Esophagus muscularis mucosa (tissue), 4 donors: ENCODE measurements at regions not wholly inside any gene's neighbourhood (a gene's known extent, or its start where the extent isn't known, plus 50 kb on each side); places are given as distances from the start of the nearest gene placed in this dataset.
A peak's percentile ranks its signal among the peaks of the same experiment; 100 is the strongest.

ENCODE experiments used
- DNase-seq: peaks from one replicate; pipeline ENCODE4 v3.0.0-alpha.2; 2017; ENCODE audit errors: extremely low spot score
- H3K27ac ChIP-seq, 4 donors: fragments of 200-600 bp; sonication (generic); replicated peaks in 1 of 4; 1 replicate in 3 of 4; 2 replicates in 1 of 4; pipeline ENCODE4 v1.5.1; 2016 to 2019; ENCODE audit warnings: mild to moderate bottlenecking in 1 of 4
- H3K27me3 ChIP-seq, 4 donors: fragments of 200-600 bp; sonication (generic); one replicate each; pipeline versions ENCODE4 v1.5.1 to v1.6.0; 2016 to 2019
- H3K36me3 ChIP-seq, 4 donors: fragments of 200-600 bp; sonication (generic); one replicate each; pipeline ENCODE4 v1.5.1; 2016 to 2019
- H3K4me1 ChIP-seq, 4 donors: fragments of 200-600 bp; sonication (generic); one replicate each; pipeline ENCODE4 v1.5.1; 2016 to 2019
- H3K4me3 ChIP-seq, 4 donors: fragments of 200-600 bp; sonication (generic); 1 replicate in 2 of 4; 2 replicates in 2 of 4; pipeline ENCODE4 v1.5.1; 2016 to 2019; ENCODE audit warnings: mild to moderate bottlenecking in 4 of 4, moderate library complexity in 1 of 4
- H3K9me3 ChIP-seq, 4 donors: fragments of 200-600 bp; sonication (generic); 1 replicate in 3 of 4; 2 replicates in 1 of 4; pipeline ENCODE4 v1.5.1; 2016 to 2019
- EP300 ChIP-seq: sonication (generic); formaldehyde crosslinking; IDR thresholded peaks from one replicate; pipeline ENCODE4 v1.6.1; 2017; ENCODE audit warnings: antibody characterized with exemption
- POLR2A ChIP-seq: fragments of 450-650 bp; IDR thresholded peaks from one replicate; pipeline ENCODE4 v1.6.1; 2017; ENCODE audit warnings: antibody characterized with exemption, moderate library complexity, mild to moderate bottlenecking, low read depth
- POLR2AphosphoS5 ChIP-seq, 2 donors: sonication (generic); formaldehyde crosslinking; IDR thresholded peaks; one replicate each; pipeline ENCODE4 v1.6.1; 2017; ENCODE audit warnings: antibody characterized with exemption in 2 of 2
- WGBS: methylation state at CpG from one replicate; pipeline ENCODE4 v1.1.5; 2018; 5-methylcytosine and 5-hydroxymethylcytosine counted together
- intact Hi-C: fragments of 100-400 bp; cut with DNase I; formaldehyde crosslinking; loops from one replicate; pipeline ENCODE4 v1.15.1; 2023
- TF ChIP-seq, protein P1 (sequence below), 3 experiments: fragments of 200-600 bp in 2 of 3; fragments of 450-650 bp in 1 of 3; sonication (generic) in 2 of 3; IDR thresholded peaks; one replicate each; pipeline ENCODE4 v1.5.1; 2017 to 2019; ENCODE audit warnings: antibody characterized with exemption in 3 of 3, mild to moderate bottlenecking in 2 of 3, moderate library complexity in 1 of 3

DNA sequence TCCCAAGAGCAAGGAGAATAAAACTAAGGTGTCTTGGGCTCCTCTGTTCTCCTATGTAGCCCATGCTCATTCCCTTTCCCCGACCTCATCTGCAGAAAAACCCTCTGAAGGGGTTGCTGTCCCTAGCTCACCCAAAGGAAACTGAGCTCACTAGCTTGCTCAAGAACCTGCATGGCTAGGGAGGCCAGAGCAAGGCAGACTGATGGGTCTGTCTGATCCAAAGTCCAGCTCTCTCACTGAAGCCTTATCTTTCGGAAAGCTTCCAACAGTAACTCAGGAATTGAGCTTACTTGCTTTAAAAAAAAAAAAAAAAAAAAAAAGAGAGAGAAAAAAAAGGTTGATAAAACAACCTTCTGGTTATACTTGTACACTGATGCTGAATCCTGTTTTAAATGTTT is 141.4 kb upstream of the TOPAZ1 start:
- TF ChIP-seq EP300 (no peak), POLR2A (no peak), POLR2AphosphoS5 (IDR thresholded peaks at IDR 0.05) (no peak)
- TF ChIP-seq, protein P1, sequence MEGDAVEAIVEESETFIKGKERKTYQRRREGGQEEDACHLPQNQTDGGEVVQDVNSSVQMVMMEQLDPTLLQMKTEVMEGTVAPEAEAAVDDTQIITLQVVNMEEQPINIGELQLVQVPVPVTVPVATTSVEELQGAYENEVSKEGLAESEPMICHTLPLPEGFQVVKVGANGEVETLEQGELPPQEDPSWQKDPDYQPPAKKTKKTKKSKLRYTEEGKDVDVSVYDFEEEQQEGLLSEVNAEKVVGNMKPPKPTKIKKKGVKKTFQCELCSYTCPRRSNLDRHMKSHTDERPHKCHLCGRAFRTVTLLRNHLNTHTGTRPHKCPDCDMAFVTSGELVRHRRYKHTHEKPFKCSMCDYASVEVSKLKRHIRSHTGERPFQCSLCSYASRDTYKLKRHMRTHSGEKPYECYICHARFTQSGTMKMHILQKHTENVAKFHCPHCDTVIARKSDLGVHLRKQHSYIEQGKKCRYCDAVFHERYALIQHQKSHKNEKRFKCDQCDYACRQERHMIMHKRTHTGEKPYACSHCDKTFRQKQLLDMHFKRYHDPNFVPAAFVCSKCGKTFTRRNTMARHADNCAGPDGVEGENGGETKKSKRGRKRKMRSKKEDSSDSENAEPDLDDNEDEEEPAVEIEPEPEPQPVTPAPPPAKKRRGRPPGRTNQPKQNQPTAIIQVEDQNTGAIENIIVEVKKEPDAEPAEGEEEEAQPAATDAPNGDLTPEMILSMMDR (IDR thresholded peaks at IDR 0.05): no peak
- intact Hi-C loops: no loop called here
- no peaks in the 10 kb centered on the region for H3K36me3 ChIP-seq
- no peaks in the 10 kb centered on the region for H3K4me1 ChIP-seq
- 83% methylated on average over 2 of the region's 2 CpGs for WGBS
- H3K4me3 ChIP-seq: no peak overlapping the region
- no peak for DNase-seq
- H3K27ac ChIP-seq: no peak overlapping the region
- H3K9me3 ChIP-seq: no peaks in the 10 kb centered on the region
- peaks cover 0 to 57% (median 0%) of the 10 kb centered on the region in 4 donors for H3K27me3 ChIP-seq

DNA sequence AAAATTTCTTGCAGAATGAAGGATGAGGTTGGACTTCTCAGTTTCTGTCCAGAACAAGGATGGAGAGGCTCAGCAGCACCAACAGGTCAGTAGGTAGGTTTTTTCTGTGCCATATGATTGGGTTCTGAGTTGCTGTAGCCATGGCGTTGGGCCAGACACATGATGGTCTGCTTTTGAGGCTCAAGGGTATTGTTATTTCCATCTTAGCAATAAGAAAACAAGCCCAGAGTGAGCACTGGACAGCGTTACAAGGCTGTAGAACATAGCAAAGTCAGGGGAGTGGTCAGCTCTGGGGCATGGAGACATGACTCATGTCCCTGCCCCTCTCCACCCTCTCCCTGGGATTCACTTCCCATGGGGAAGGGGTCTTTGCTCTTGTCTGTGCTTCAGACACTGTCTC is 137.6 kb upstream of the TOPAZ1 start:
- TF ChIP-seq EP300 (no peak), POLR2AphosphoS5 (IDR thresholded peaks at IDR 0.05) (no peak), POLR2A (no peak)
- TF ChIP-seq, protein P1 (IDR thresholded peaks at IDR 0.05): no peak
- intact Hi-C loops: no loop called here
- DNase-seq: peak; percentile 83
- Histone ChIP-seq H3K36me3 (no peaks in the 10 kb centered on the region), H3K4me1 (peaks cover 0 to 13% (median 9%) of the 10 kb centered on the region in 4 donors), H3K27me3 (peaks cover 0 to 50% (median 0%) of the 10 kb centered on the region in 4 donors), H3K27ac (no peak overlapping the region), H3K9me3 (no peaks in the 10 kb centered on the region), H3K4me3 (no peak overlapping the region)
- 92% methylated on average over 2 of the region's 2 CpGs for WGBS

DNA sequence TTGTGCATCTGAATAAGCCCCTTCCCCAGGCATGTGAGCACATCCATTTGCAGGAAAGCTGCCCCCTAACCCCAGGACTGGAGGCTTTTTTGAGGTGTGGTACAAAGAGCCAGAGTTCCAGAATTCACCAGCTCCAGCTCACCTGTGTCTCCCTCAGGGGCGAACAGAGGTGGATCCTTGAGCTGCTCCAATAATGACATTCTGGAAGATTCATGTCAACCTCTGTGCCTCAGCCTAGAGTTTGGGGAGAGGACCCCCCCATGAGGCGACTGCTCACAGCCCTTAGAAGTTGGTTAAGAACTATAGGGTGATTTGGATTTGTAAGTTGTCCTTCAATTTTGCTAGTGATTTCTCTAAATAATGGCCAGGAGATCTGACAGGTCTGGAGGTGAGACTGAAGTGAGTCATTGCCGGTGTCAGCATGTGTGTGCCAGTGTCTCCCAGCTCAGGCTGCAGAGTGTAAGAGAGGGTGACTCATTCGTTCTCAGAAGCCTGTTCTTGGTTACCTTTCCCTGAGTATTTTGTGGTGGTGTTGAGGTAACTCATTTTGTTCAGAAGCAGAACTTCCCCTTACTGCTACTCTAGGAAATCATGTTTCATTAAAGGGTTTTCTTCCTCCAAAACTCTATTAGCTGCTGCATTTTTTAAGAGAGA is 136.9 kb upstream of the TOPAZ1 start:
- Histone ChIP-seq H3K27ac (no peak overlapping the region), H3K36me3 (no peaks in the 10 kb centered on the region), H3K4me3 (no peak overlapping the region), H3K4me1 (peaks cover 0 to 13% (median 9%) of the 10 kb centered on the region in 4 donors), H3K27me3 (peaks cover 0 to 46% (median 0%) of the 10 kb centered on the region in 4 donors), H3K9me3 (no peaks in the 10 kb centered on the region)
- intact Hi-C loops: no loop called here
- DNase-seq: peak; percentile 64
- TF ChIP-seq POLR2AphosphoS5 (IDR thresholded peaks at IDR 0.05) (no peak), EP300 (no peak), POLR2A (no peak)
- TF ChIP-seq, protein P1 (IDR thresholded peaks at IDR 0.05): no peak
- 60% methylated on average over 4 of the region's 4 CpGs for WGBS

DNA sequence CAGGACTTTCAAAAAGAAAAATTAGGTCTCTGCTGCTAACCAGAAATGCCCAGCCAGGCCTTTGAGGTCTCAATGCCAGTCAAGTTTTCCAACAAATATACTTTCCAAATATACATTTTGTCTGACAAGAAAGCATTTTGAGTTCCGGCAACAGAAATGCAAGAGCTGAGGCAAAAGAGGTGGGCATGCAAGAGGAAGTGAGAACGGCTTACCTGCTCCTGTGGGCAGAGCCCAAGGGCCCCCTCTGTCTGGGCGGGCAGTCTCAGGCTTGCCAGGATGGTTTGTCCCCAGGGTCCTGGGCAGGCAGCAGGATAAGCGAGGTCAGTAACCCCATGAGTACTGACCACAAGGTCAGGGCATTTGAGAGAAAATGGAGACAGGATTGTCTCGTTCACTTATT is 136.1 kb upstream of the TOPAZ1 start:
- intact Hi-C loops: no loop called here
- H3K36me3 ChIP-seq: no peaks in the 10 kb centered on the region
- no peak overlapping the region for H3K27ac ChIP-seq
- peak; percentile 83 for DNase-seq
- no peak overlapping the region for H3K4me3 ChIP-seq
- H3K27me3 ChIP-seq: peaks cover 0 to 40% (median 0%) of the 10 kb centered on the region in 4 donors
- TF ChIP-seq, protein P1 (IDR thresholded peaks at IDR 0.05): no peak
- no peak for TF ChIP-seq POLR2A
- TF ChIP-seq EP300: no peak
- no peak for TF ChIP-seq POLR2AphosphoS5 (IDR thresholded peaks at IDR 0.05)
- H3K4me1 ChIP-seq: peaks cover 0 to 13% (median 9%) of the 10 kb centered on the region in 4 donors
- H3K9me3 ChIP-seq: no peaks in the 10 kb centered on the region
- WGBS: 74% methylated on average over 5 of the region's 5 CpGs

DNA sequence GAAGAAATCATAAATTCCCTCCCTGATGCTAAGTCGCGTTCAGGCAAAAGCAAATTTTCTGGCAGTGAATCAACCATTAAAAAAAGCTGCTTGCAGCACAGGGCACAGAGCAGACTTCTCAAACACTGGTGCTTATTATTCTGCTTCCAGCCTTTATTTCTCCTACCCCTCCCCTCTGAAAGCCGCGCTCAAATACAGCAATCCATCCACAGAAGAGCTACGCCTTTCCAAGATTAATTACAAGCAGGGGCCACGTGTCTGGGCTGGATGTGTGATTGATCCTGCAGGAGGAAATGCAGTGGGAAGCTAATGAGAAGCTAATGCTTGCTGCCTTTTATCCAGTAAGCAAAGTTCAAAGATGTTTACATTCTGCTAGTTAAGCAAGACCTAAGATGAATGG is 134.9 kb upstream of the TOPAZ1 start:
- peak; percentile 85 for DNase-seq
- TF ChIP-seq EP300 (no peak), POLR2AphosphoS5 (IDR thresholded peaks at IDR 0.05) (no peak), POLR2A (no peak)
- TF ChIP-seq, protein P1 (IDR thresholded peaks at IDR 0.05): no peak
- intact Hi-C loops: no loop called here
- Histone ChIP-seq H3K4me3 (no peak overlapping the region), H3K27me3 (peaks cover 0 to 28% (median 0%) of the 10 kb centered on the region in 4 donors), H3K4me1 (peaks cover 0 to 13% (median 9%) of the 10 kb centered on the region in 4 donors), H3K27ac (no peak overlapping the region), H3K9me3 (no peaks in the 10 kb centered on the region), H3K36me3 (no peaks in the 10 kb centered on the region)
- WGBS: 14% methylated on average over 6 of the region's 6 CpGs
